Naive B cell (primary cell): ENCODE measurements at regions not wholly inside any gene's neighbourhood (a gene's known extent, or its start where the extent isn't known, plus 50 kb on each side); places are given as distances from the start of the nearest gene placed in this dataset.

ENCODE experiments used
- ATAC-seq, 2 donors: fragments of 150-1000 bp; cut with Tn5 transposase; 2 replicates each; pipeline ENCODE4 v1.10.0; 2021; ENCODE audit warnings: low read depth in 2 of 2, mild to moderate bottlenecking in 2 of 2, moderate library complexity in 2 of 2
- DNase-seq: peaks from one replicate; pipeline ENCODE4 v3.0.0; 2022
- H3K27ac Mint-ChIP-seq, 6 donors: one replicate each; pipeline ENCODE4 v1.8.0; 2020 to 2022; ENCODE audit warnings: mild to moderate bottlenecking in 6 of 6, mixed read lengths in 6 of 6, moderate library complexity in 5 of 6, inconsistent platforms in 2 of 6
- H3K27me3 Mint-ChIP-seq, 3 donors: one replicate each; pipeline ENCODE4 v1.8.0; 2021 to 2022; ENCODE audit warnings: mixed read lengths in 3 of 3, mild to moderate bottlenecking in 1 of 3
- H3K36me3 Mint-ChIP-seq, 2 donors: one replicate each; pipeline ENCODE4 v1.8.0; 2020 to 2022; ENCODE audit warnings: mixed read lengths in 2 of 2, inconsistent platforms in 1 of 2, mild to moderate bottlenecking in 1 of 2
- H3K4me1 Mint-ChIP-seq, 3 donors: one replicate each; pipeline ENCODE4 v1.8.0; 2020 to 2022; ENCODE audit warnings: mixed read lengths in 3 of 3, inconsistent platforms in 1 of 3, mild to moderate bottlenecking in 1 of 3, moderate library complexity in 1 of 3
- H3K4me3 Mint-ChIP-seq, 8 donors: one replicate each; pipeline ENCODE4 v1.8.0; 2020 to 2022; ENCODE audit warnings: mild to moderate bottlenecking in 8 of 8, mixed read lengths in 8 of 8, moderate library complexity in 8 of 8, inconsistent platforms in 2 of 8
- H3K9me3 Mint-ChIP-seq, 7 donors: one replicate each; pipeline ENCODE4 v1.8.0; 2020 to 2022; ENCODE audit warnings: mixed read lengths in 7 of 7, mild to moderate bottlenecking in 5 of 7, inconsistent platforms in 2 of 7, moderate library complexity in 1 of 7

- H3K9me3 Mint-ChIP-seq: peaks cover 0 to 7% (median 0%) of the 10 kb centered on the region in 7 donors
These were observed 766.9 kb upstream of the ZEB2 start for GRCh38 chr2:145286716-145287275.

GRCh38 chr2:145284551-145284950 lies 764.6 kb upstream of the ZEB2 start:
- no peak for ATAC-seq
- H3K27me3 Mint-ChIP-seq: no peaks in the 10 kb centered on the region
- no peak overlapping the region for H3K4me3 Mint-ChIP-seq
- H3K36me3 Mint-ChIP-seq: no peaks in the 10 kb centered on the region
- DNase-seq: no peak
- no peak overlapping the region for H3K27ac Mint-ChIP-seq
- H3K4me1 Mint-ChIP-seq: no peaks in the 10 kb centered on the region
- H3K9me3 Mint-ChIP-seq: peaks cover 0 to 9% (median 2%) of the 10 kb centered on the region in 7 donors

More at GRCh38 chr2:145286716-145287275, 766.9 kb upstream of the ZEB2 start:
- Mint-ChIP-seq H3K4me1 (no peaks in the 10 kb centered on the region), H3K4me3 (no peak overlapping the region), H3K27me3 (no peaks in the 10 kb centered on the region), H3K27ac (peak overlapping the region in 2 of 6 donors; percentile 29 to 78), H3K36me3 (no peaks in the 10 kb centered on the region)
- DNase-seq (no peak), ATAC-seq (no peak)

GRCh38 chr2:145283131-145283530 lies 763.2 kb upstream of the ZEB2 start:
- ATAC-seq: no peak
- Mint-ChIP-seq H3K4me1 (no peaks in the 10 kb centered on the region), H3K36me3 (no peaks in the 10 kb centered on the region), H3K27me3 (no peaks in the 10 kb centered on the region), H3K9me3 (peaks cover 0 to 9% (median 2%) of the 10 kb centered on the region in 7 donors), H3K4me3 (no peak overlapping the region), H3K27ac (no peak overlapping the region)
- no peak for DNase-seq

GRCh38 chr2:145277922-145278321 lies 758.0 kb upstream of the ZEB2 start:
- Mint-ChIP-seq H3K27ac (no peak overlapping the region), H3K9me3 (peaks cover under 1 to 23% (median 8%) of the 10 kb centered on the region in 7 donors)

GRCh38 chr2:145273840-145274239 lies 753.9 kb upstream of the ZEB2 start:
- Mint-ChIP-seq H3K4me1 (no peaks in the 10 kb centered on the region), H3K27ac (no peak overlapping the region), H3K9me3 (peaks cover 5 to 29% (median 18%) of the 10 kb centered on the region in 7 donors), H3K4me3 (no peak overlapping the region), H3K36me3 (peaks cover 0 to 8% of the 10 kb centered on the region in 2 donors), H3K27me3 (no peaks in the 10 kb centered on the region)
- no peak for DNase-seq
- no peak for ATAC-seq

More at GRCh38 chr2:145277922-145278321, 758.0 kb upstream of the ZEB2 start:
- Mint-ChIP-seq H3K4me3 (no peak overlapping the region), H3K36me3 (peaks cover 0 to 2% of the 10 kb centered on the region in 2 donors), H3K4me1 (no peaks in the 10 kb centered on the region), H3K27me3 (no peaks in the 10 kb centered on the region)
- no peak for ATAC-seq
- no peak for DNase-seq

GRCh38 chr2:145268931-145269330 lies 749.0 kb upstream of the ZEB2 start:
- Mint-ChIP-seq H3K27me3 (peaks cover 0 to 15% (median 10%) of the 10 kb centered on the region in 3 donors), H3K27ac (no peak overlapping the region), H3K4me1 (no peaks in the 10 kb centered on the region), H3K36me3 (peaks cover 0 to 8% of the 10 kb centered on the region in 2 donors), H3K4me3 (no peak overlapping the region), H3K9me3 (peaks cover 5 to 25% (median 16%) of the 10 kb centered on the region in 7 donors)
- no peak for DNase-seq
- no peak for ATAC-seq

- no peaks in the 10 kb centered on the region for H3K4me1 Mint-ChIP-seq
These were observed 747.5 kb upstream of the ZEB2 start for GRCh38 chr2:145267451-145267850.

GRCh38 chr2:145265244-145265643 lies 745.3 kb upstream of the ZEB2 start:
- ATAC-seq: no peak
- Mint-ChIP-seq H3K27me3 (peaks cover 0 to 22% (median 12%) of the 10 kb centered on the region in 3 donors), H3K27ac (no peak overlapping the region), H3K4me1 (no peaks in the 10 kb centered on the region), H3K4me3 (no peak overlapping the region), H3K9me3 (no peaks in the 10 kb centered on the region), H3K36me3 (no peaks in the 10 kb centered on the region)
- no peak for DNase-seq

More at GRCh38 chr2:145267451-145267850, 747.5 kb upstream of the ZEB2 start:
- DNase-seq (no peak), ATAC-seq (no peak)
- peaks cover 0 to 13% (median 9%) of the 10 kb centered on the region in 7 donors for H3K9me3 Mint-ChIP-seq
- peaks cover 0 to 1% of the 10 kb centered on the region in 2 donors for H3K36me3 Mint-ChIP-seq
- peaks cover 0 to 15% (median 10%) of the 10 kb centered on the region in 3 donors for H3K27me3 Mint-ChIP-seq
- no peak overlapping the region for H3K27ac Mint-ChIP-seq
- no peak overlapping the region for H3K4me3 Mint-ChIP-seq

GRCh38 chr2:145260674-145261073 lies 740.8 kb upstream of the ZEB2 start:
- Mint-ChIP-seq H3K27ac (no peak overlapping the region), H3K4me1 (peaks cover 0 to 4% (median 0%) of the 10 kb centered on the region in 3 donors), H3K9me3 (peaks cover 0 to 3% (median 0%) of the 10 kb centered on the region in 7 donors), H3K4me3 (no peak overlapping the region), H3K27me3 (peaks cover 8 to 35% (median 21%) of the 10 kb centered on the region in 3 donors), H3K36me3 (no peaks in the 10 kb centered on the region)
- ATAC-seq (no peak), DNase-seq (no peak)

- peaks cover 0 to 3% (median 0%) of the 10 kb centered on the region in 7 donors for H3K9me3 Mint-ChIP-seq
- H3K27ac Mint-ChIP-seq: no peak overlapping the region
- no peak overlapping the region for H3K4me3 Mint-ChIP-seq
- H3K27me3 Mint-ChIP-seq: peaks cover 8 to 34% (median 18%) of the 10 kb centered on the region in 3 donors
- DNase-seq: no peak
- no peaks in the 10 kb centered on the region for H3K36me3 Mint-ChIP-seq
- peaks cover 0 to 4% (median 0%) of the 10 kb centered on the region in 3 donors for H3K4me1 Mint-ChIP-seq
- no peak for ATAC-seq
These were observed 740.2 kb upstream of the ZEB2 start for GRCh38 chr2:145260081-145260480.

GRCh38 chr2:145258903-145259579 lies 739.1 kb upstream of the ZEB2 start:
- peaks cover 0 to 4% (median 0%) of the 10 kb centered on the region in 3 donors for H3K4me1 Mint-ChIP-seq
- peaks cover 8 to 30% (median 11%) of the 10 kb centered on the region in 3 donors for H3K27me3 Mint-ChIP-seq
- no peaks in the 10 kb centered on the region for H3K36me3 Mint-ChIP-seq
- H3K4me3 Mint-ChIP-seq: no peak overlapping the region
- H3K27ac Mint-ChIP-seq: no peak overlapping the region
- ATAC-seq (no peak), DNase-seq (no peak)
- peaks cover 0 to 3% (median 0%) of the 10 kb centered on the region in 7 donors for H3K9me3 Mint-ChIP-seq

- peaks cover 8 to 30% (median 11%) of the 10 kb centered on the region in 3 donors for H3K27me3 Mint-ChIP-seq
- no peak overlapping the region for H3K4me3 Mint-ChIP-seq
These were observed 738.0 kb upstream of the ZEB2 start for GRCh38 chr2:145257931-145258330.

GRCh38 chr2:145256551-145256950 lies 736.6 kb upstream of the ZEB2 start:
- Mint-ChIP-seq H3K36me3 (no peaks in the 10 kb centered on the region), H3K4me1 (peaks cover 0 to 8% (median 7%) of the 10 kb centered on the region in 3 donors), H3K9me3 (peaks cover 0 to 3% (median 0%) of the 10 kb centered on the region in 7 donors), H3K27me3 (peaks cover 8 to 30% (median 11%) of the 10 kb centered on the region in 3 donors), H3K4me3 (no peak overlapping the region), H3K27ac (no peak overlapping the region)
- DNase-seq: no peak
- ATAC-seq: no peak

More at GRCh38 chr2:145257931-145258330, 738.0 kb upstream of the ZEB2 start:
- Mint-ChIP-seq H3K9me3 (peaks cover 0 to 3% (median 0%) of the 10 kb centered on the region in 7 donors), H3K36me3 (no peaks in the 10 kb centered on the region), H3K4me1 (peaks cover 0 to 4% (median 0%) of the 10 kb centered on the region in 3 donors), H3K27ac (no peak overlapping the region)
- ATAC-seq (no peak), DNase-seq (no peak)

GRCh38 chr2:145254291-145254690 lies 734.4 kb upstream of the ZEB2 start:
- H3K27ac Mint-ChIP-seq: no peak overlapping the region
- ATAC-seq: no peak

More at GRCh38 chr2:145254291-145254690, 734.4 kb upstream of the ZEB2 start:
- no peak for DNase-seq
- peaks cover 0 to 18% (median 8%) of the 10 kb centered on the region in 3 donors for H3K27me3 Mint-ChIP-seq
- H3K36me3 Mint-ChIP-seq: no peaks in the 10 kb centered on the region
- H3K9me3 Mint-ChIP-seq: no peaks in the 10 kb centered on the region
- H3K4me1 Mint-ChIP-seq: peaks cover 0 to 8% (median 7%) of the 10 kb centered on the region in 3 donors
- no peak overlapping the region for H3K4me3 Mint-ChIP-seq
